HG02884 (cell line): ENCODE measurements at regions not wholly inside any gene's neighbourhood (a gene's known extent, or its start where the extent isn't known, plus 50 kb on each side); places are given as distances from the start of the nearest gene placed in this dataset.
"Not testable (repeated sequence)": the region's sequence is repeated elsewhere in the genome, so short reads cannot be mapped to it uniquely, and the experiment has no call there.

Source experiments
- ATAC-seq: cut with Tn5 transposase; IDR thresholded peaks from one replicate; pipeline ENCODE4 v1.9.1; 2021; ENCODE audit warnings: mild to moderate bottlenecking, moderate library complexity; ENCODE audit not compliant: unreplicated experiment

DNA sequence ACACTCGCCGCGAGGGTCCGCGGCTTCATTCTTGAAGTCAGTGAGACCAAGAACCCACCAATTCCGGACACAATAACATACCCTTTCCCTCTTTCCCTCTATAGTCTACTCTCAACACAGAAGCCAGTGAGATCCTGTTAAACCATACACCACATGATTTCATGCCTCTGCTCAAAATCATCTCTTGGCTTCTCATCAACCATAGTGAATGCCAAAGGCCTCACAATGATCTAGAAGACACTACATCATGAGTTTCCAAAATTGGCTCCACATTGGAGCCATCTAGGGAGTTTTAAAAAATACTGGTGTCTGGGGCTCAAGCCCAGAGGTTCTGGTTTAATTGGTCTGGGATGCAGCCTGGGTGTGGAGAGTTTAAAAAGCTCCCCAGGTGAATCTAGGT, 124.5 kb downstream of the EFNB1 start:
- no peak for ATAC-seq

DNA sequence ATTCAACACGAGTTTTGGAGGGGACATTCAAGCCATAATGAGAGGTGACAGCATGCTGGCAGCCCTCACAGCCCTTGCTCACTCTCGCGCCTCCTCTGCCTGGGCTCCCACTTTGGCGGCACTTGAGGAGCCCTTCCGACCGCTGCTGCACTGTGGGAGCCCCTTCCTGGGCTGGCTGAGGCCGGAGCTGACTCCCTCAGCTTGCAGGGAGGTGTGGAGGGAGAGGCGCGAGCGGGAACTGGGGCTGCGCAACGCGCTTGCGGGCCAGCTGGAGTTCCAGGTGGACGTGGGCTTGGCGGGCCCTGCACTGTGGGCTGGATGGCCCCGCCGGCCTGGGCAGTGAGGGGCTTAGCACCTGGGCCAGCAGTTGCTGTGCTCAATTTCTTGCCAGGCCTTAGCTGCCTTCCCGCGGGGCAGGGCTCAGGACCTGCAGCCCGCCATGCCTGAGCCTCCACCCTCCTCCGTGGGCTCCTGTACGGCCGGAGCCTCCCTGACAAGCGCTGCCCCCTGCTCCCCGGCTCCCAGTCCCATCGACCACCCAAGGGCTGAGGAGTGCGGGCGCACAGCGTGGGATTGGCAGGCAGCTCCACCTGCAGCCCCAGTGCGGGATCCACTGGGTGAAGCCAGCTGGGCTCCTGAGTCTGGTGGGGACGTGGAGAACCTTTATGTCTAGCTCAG, 123.3 kb downstream of the EFNB1 start:
- ATAC-seq: not testable (repeated sequence)

GRCh38 chrX:68950937-68951336, 122.1 kb downstream of the EFNB1 start:
- ATAC-seq: no peak

- no peak for ATAC-seq
Measured at GRCh38 chrX:68947882-68948605, 119.2 kb downstream of the EFNB1 start.

DNA sequence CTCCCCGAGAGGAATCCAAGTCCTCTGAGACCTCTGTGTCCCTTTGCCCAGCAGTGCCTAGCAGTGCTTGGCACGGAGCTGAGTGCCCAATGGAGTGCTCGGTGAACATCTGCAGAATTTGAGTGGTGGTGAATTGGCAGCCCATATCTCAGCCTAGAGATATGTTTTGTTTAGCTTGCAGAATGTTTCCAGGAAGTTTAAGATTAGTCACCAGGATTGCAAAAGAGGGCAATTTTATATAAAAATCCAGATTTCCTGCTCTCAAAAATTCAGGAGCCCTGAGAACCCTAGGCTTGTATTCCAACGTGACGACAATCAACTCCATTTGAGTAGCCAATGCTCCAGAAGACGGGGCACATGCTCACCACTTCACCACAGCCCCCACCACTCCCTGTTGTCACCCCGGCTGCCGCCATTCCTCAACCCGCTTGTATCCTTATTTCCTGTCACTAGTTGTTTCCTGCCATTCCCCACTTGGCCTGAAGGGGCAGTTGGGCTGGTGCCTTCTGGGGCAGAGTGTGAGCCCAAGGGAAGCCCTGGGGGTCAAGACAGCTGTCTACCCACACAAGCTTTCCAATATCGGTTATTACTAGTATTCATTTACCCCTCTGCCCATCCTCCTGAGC, 116.9 kb downstream of the EFNB1 start:
- ATAC-seq: no peak

- ATAC-seq: no peak
Measured at GRCh38 chrX:68945081-68945602, 116.3 kb downstream of the EFNB1 start.

- ATAC-seq: no peak
Measured at GRCh38 chrX:68944211-68944610, 115.4 kb downstream of the EFNB1 start.

DNA sequence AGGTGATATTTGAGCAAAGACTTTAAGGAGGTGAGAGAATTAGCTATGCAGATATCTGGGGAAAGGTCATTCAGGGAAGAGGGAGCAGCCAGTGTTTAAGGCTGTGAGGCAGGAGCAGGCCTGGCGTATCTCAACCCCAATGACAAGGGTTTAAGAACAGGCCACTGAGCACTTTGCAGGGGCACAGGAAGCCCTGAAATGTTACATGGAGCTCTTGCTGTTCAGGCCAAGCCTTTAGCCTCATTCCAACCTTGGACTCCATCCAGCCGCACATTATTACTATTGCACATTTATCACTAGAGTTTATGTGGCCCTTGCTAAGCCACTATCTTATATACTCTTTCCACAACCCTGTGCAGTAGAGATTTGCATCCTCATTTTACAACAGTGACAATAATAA, 114.0 kb downstream of the EFNB1 start:
- no peak for ATAC-seq

DNA sequence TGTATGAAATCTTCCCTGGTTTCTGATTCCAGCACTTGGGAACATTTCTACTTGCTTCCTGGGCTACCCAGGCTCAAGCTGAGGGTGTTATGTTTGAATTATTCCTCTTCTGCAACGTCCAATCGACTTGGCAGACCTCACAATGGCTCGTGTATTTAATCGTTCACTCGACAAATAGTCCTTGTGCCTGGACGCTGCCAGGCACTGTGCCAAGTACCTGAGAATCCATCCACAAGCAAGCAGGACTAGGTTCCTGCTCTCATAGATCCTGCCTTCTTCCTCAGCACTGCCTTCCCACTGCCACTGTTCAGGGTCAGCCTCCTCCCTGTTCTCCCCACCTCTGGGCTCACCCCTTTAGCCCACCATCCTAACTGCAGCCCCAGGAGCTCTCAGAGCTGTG, 113.3 kb downstream of the EFNB1 start:
- no peak for ATAC-seq

- ATAC-seq: no peak
Measured at GRCh38 chrX:68941385-68941952, 112.6 kb downstream of the EFNB1 start.

DNA sequence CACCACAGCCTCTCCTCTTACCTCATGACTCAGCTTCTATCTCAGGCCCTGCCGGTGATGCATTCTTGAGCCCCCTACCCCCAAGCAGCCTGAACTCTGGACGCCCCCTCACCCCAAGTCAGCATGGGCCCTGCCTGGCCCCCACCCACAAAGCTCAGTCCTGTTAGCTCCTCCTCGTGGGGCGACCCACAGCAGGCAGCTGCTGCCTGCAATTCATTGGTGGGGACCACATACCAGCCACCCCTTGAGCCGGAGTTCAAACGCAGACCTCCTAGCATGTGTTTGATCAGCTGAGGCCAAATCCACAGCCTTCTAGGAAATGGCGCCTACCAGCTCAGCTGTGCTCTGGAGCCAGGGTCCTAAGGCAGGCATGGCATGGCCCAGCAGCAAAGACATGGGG, 111.8 kb downstream of the EFNB1 start:
- no peak for ATAC-seq

- ATAC-seq: no peak
Measured at GRCh38 chrX:68939868-68940267, 111.0 kb downstream of the EFNB1 start.

DNA sequence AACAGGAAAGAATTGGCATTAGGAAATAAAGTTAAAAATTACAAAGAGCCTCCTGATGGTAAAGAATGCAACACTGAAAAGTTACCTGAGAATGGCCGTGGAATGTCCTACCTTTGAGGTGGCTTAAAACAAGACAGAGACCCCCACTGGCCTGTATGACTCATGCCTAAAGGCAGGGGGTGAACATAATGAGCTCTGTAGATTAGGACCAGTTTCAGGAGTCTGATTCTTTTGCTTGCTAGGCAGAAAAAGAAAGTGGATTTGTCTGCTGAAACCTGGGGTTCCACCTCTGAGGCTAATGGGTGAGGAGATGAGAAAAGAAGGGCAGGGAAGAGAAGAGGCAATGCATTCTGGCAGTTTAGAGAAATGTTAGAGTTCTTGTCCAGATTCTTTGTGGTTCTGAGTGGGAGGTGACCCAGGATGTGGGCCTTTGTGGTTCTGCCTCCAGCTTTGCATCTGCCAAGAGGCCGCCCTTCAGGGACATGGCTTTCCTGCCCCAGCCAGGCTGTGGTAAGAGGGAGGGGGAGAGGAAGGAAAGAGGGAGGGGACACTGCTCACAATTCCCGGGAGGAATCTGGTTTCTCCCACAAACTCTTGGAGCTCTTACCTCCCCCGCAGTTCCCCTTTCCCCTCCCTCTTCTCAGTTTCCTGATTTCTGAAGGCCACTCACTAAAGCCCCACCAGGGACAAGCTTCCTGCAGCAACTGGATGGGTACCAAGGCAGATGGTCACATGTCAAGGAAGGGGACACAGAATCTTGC, 109.6 kb downstream of the EFNB1 start:
- no peak for ATAC-seq

DNA sequence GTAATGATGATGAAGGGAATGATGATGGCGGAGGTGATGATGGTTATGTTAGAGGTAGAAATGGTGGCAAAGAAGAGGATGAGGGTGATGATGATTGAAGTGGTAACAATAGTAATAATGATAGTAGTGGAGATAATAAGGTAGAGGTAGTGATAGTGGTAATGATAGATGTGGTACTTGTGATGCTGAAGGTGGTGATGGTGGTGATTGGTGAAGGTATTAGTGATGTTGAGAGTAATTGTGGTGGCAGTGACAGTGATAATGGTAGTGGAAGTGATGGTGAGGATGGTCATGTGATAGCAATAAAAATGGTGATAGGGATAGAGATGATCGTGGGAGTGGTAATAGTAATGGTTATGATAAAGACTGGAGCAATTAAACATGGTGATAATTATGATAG, 108.8 kb downstream of the EFNB1 start:
- ATAC-seq: no peak

GRCh38 chrX:68936608-68937007, 107.8 kb downstream of the EFNB1 start:
- no peak for ATAC-seq

DNA sequence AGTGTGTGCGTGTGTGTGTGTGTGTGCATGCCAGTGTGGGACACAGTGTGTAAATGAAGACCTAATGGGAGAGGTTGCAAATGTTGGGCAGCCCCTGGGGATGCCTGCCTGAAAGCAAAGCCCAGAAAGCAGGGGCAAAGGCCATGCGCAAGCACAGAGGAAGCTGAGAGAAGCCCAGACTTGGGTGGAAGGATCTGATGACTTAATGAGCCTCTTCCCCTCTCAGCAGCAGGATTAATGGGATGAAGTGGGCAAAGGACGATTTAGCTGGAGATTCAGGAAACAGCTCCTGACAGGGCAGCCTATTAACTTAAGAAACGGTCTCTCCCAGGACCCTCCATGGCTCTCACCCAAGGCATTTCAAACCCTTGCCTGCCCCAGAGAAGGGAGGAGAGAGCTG, 107.3 kb downstream of the EFNB1 start:
- no peak for ATAC-seq

DNA sequence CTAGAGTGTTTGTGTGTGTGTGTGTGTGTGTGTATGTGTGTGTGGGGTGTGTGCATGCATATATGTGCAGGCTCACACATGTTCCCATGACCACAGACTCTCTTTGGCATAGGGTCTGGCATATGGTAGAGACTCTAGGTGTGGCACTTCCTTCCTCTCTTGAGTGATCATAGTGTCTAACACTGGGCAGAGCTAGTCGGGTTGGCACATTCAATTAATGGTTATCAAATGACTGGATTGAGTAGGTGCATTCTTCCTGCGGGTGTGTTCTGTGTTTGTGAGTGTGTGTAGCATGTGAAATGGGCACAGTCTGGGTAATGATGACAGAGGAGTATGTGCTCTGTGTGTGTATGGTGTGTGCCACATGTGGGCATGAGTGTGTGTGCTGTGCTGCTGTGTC, 106.5 kb downstream of the EFNB1 start:
- no peak for ATAC-seq

- ATAC-seq: no peak
Measured at GRCh38 chrX:68934922-68935321, 106.1 kb downstream of the EFNB1 start.

- no peak for ATAC-seq
Measured at GRCh38 chrX:68934421-68934820, 105.6 kb downstream of the EFNB1 start.

DNA sequence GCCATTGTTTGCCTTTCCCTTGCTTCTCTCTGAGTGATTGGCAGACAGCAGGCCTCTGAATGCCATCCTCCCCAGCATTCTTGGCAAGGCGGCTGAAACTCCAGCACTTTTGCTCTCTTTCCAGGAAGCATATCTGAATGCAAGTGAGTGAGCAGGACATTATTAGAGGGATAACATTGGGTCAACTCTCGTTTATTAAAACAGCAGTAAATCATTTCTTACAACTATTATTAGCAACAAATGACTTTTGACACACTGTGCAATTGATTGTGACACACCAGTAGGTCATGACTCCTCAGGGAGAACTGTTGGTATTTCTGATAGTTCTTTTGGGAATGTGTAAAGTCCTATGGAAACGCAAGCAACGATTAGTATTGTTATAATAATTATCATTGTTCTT, 103.8 kb downstream of the EFNB1 start:
- ATAC-seq: no peak

DNA sequence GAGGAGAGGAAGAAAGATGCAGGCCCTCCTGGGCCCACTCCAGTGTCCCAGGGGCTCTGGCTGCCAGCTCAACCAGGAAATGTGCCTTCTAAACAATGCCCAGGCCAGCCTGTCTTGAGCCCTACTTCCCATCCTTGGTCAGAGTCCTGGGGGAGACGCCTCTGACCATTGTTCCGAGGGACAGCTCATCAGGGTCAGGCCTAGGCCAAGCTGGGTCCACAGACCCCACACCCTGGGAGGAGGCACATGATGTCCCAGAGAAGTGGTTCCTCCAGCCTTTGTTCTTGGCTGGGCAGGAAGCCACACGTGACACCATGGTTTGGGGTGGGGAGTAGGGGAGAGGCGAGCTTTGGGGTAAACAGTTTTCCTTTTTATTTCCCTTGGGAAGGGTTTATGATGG, 102.5 kb downstream of the EFNB1 start:
- no peak for ATAC-seq
